Hindlimb muscle (tissue), 1 donor: ENCODE measurements at regions not wholly inside any gene's neighbourhood (a gene's known extent, or its start where the extent isn't known, plus 50 kb on each side); places are given as distances from the start of the nearest gene placed in this dataset.

Source experiments
- DNase-seq: peaks from one replicate; pipeline ENCODE4 v3.0.0-alpha.2; 2013

DNA sequence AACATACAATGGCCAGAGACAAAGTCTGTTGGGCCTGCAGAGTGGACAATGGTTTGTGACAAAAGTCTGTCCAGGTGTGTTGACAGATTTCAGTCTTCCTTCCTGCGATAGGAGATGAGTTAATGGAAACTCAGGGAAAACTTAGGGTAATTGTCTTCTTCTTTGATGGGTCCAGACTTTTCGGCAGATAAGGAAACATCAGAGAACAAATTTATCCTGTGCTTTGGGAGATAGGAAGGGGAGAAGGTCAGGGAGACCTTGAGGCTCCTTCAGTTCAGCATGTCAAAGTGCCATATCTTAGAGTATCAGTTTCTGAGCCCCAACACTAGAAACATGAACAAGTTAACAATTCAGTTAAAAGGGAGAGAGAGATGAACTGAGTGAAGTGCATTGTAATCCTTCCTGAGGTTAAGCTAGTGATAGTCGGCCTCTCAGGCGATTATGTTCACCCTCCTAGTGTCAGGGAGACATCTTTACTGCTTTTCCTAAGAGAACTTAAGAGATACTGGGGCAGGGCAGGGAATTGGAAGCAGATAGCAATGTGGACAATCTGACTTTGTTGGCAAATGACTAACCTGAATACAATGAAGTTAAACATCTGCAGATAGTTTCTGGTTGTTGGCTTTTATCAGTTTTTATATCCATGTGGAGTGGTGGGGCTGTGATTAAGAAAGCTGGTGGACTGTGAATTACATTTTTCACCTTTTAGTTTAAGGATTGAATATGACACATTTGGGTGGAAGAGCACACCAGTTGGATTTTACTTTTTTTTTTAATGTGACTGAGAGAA, 248.8 kb upstream of the FN1 start:
- no peak for DNase-seq

GRCh38 chr2:215683295-215683694, 247.4 kb upstream of the FN1 start:
- DNase-seq = no peak

GRCh38 chr2:215681799-215682596, 246.1 kb upstream of the FN1 start:
- no peak for DNase-seq

- no peak for DNase-seq
These were observed 245.0 kb upstream of the FN1 start for GRCh38 chr2:215680605-215681598.

- no peak for DNase-seq
These were observed 242.2 kb upstream of the FN1 start for GRCh38 chr2:215678094-215678493.

DNA sequence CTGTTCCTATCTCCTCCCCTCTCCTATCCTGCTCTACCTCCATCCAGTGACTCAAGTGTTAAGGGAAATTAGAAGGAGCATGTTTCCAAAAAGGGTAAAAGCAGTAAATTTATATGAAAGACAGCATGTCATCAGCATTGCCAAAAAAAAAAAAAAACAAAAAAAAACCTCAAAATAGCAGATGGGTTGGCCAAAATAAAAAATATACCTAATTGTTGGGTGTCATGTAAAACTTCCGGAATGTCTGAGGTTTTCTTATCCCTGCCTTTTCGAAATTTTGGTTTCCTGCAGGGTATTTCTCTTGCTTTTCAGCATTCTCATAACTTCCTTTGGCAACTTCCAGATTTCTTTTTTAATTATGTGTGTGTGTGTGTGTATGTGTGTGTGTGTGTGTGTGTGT, 241.6 kb upstream of the FN1 start:
- DNase-seq = no peak

DNA sequence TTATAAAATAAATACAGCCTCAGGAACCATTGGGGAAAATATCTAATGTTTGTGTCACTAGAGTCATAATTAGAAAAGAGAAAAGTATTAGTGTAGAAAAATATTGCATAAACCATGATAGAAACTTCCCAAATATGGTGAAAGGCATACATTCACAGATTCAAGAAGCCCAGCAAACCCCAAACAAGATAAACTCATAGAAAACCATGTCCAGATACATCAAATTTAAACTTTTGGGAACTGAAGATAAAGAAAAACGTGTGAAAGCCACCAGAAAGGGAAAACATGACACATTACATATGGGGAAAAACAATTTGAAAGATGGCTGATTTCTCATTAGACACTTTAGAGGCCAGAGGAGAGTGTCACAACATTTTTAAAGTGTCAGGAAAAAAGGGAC, 236.5 kb upstream of the FN1 start:
- no peak for DNase-seq

DNA sequence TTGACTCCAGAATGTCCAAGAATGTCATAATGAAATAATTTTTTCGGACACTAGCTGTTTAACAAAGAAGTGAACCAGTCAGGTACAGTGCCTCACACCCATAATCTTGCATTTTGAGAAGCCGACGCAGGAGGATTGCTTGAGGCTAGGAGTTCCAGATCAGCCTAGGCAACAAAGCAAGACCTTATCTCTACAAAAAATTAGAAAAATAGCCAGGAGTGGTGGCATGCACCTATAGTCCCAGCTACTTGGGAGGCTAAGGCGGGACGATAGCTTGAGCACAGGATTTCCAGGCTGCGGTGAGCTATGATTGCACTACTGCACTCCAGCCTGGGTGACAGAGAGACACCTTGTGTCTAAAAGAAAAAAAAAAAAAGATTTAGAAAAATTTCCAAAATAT, 235.8 kb upstream of the FN1 start:
- no peak for DNase-seq

DNA sequence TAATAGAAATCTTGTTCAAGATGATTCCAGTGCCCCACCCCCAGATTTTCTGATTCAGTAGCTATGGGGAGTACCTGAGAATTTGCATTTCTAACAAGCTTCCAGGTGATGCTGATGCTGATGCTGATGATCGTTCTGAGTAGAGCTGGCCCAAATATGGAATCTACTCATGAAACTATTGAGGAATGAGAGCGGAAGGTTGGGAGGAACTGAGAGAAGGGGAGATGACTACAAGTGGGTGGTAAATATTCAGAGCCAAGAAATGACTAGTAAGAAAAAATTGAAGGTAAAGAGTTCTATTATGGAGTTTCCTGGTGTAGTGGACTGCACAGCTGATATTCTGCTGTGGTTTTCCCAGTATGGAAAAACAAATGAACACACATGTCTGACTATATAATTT, 235.4 kb upstream of the FN1 start:
- DNase-seq = no peak

- DNase-seq = no peak
These were observed 234.5 kb upstream of the FN1 start for GRCh38 chr2:215670396-215670795.

GRCh38 chr2:215668378-215668775, 232.5 kb upstream of the FN1 start:
- peak; percentile 53 for DNase-seq

DNA sequence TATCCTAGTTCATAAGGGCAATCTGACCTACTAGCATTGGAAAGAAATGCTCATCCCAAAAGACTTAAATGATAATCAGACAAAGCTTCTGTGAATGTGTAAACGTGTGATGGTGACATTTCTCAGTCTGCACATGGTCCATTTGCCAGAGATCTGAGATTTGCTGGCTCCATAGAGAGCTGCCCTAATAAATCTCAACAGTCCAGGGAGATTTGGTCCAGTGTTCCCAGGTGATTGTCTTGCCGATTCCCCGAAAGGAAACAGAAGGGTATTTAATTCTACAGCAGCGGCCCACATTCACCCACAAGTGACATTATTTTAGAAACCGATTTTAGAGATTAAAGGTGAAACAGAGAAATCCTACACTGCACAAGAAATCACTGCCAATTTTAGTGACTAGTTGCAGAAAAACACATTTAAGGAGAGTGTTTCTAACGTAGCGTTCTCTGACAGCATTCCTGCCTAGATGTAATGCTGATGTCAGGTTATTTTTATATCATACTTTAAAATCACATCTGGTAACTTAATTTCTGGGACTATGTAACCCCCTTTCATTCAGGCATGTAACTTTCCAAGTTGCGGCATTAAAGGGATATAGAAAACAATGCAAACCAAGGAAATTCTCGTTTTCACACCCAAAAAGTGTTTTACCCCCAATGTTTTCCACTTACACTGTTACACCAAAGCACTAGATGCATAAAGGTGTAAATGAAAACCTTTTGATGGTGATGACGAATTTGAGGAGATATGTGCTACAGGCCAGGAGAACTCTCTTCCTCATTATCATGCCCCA, 231.9 kb upstream of the FN1 start:
- DNase-seq = peak; percentile 41

DNA sequence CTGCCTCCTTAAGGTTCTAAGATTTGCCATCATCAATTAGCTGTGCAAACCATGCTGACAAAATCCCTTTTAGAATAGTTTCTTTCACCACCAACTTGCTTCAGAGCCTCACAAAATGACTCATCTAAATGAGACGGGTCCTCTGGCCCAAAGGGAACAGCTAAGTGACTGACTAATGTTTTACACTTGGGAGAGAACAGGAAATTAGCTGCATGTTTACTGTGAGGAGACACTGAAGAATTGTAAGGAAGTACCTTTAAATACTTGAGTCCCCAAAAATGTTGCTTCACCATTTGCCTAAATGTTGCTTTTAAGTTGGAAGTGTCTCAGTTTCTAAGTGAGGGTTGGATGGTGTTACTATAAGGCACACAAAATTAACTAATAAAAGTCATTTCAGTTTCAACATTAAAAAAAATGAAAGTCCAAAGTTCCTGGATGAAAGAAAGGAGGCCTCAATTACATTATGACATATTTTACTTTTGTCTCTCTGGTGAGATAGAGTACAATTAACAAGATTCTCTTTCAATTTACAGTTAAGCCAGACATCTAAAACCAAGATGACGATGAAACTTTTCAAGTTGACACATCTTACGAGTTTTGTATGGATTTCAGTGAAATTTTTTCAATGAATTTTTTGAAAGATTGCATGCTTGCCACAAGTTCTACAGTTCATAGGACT, 229.1 kb upstream of the FN1 start:
- no peak for DNase-seq

GRCh38 chr2:215662715-215663114, 226.8 kb upstream of the FN1 start:
- DNase-seq = no peak

- DNase-seq = no peak
These were observed 224.8 kb upstream of the FN1 start for GRCh38 chr2:215660687-215661086.

DNA sequence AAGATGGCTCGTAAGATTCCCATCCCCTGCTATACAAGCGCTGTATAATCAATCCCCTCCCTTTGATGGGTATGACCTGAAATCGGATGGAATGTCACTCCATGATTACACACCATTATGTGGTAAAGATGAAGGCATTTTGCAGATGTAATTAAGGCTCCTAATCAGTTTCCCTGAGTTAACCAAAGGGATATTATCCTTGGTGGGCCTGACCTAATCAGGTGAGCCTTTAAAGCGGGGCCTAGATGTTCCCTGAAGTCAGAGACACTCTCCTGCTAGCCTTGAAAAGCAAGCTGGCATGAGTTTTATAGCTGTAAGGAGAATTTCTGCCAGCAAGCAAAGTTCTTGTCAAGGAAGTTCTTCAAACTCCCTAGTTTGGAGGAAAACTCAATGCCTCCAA, 223.8 kb upstream of the FN1 start:
- DNase-seq = no peak

GRCh38 chr2:215658635-215659305, 222.9 kb upstream of the FN1 start:
- no peak for DNase-seq

DNA sequence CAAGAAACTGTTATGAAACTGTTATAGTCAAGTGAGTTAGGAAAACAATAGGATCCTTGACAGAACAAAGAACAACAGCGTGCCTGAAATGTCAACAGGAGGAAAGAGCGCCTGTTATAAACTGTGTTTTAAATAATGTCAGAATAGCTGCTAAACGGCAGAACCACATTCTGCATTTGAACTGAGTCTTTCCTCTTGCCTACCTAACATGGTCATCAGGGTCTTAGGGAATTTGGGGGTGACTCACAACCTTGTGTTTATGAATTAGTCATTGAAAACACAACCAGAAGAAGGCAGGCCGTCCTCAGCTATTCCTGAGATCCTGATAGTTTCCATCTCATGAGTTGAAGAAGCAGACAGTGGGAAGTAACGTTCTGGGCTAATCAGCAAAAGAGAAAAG, 222.0 kb upstream of the FN1 start:
- no peak for DNase-seq

GRCh38 chr2:215654148-215654819, 218.4 kb upstream of the FN1 start:
- DNase-seq = peak; percentile 87

DNA sequence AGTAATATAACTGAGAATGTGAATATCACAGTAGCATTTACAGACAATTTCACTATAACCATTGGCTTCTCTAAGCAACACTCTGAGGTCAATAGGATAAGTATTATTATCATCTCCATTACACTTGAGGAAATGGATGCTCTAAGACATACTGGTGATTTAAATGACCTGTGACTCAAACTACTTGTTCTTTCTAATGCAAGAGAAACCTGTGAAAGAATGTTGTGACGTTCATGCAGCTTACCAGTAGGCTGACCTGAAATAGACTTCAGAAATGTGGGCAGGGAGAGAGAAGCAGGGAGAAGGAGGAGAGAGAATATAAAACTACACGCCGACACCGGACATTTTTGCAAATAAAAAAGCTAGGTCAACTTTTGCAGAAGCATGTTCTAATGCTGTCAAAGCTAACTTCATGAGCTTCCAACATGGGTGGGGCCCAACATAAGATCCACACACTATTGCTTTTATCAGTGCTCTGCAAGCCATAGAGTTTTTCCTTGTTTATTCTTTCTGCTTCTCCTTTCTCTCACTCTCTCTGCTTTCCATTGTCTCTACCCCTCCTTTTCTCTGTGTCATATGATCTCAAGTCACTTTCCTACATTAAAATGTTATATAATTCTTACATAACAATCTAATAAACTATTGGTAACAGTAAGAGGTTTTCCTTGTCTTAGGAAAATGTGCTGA, 217.6 kb upstream of the FN1 start:
- no peak for DNase-seq
